Natural killer cell (primary cell): ENCODE measurements at regions not wholly inside any gene's neighbourhood (a gene's known extent, or its start where the extent isn't known, plus 50 kb on each side); places are given as distances from the start of the nearest gene placed in this dataset.
"Not testable (repeated sequence)": the region's sequence is repeated elsewhere in the genome, so short reads cannot be mapped to it uniquely, and the experiment has no call there.

Experiments used
- ATAC-seq, 3 donors: fragments of 150-1000 bp in 2 of 3; fragments of 200-7000 bp in 1 of 3; cut with Tn5 transposase; 1 replicate in 1 of 3; 2 replicates in 2 of 3; pipeline ENCODE4 v1.10.0; 2021; ENCODE audit warnings: mild to moderate bottlenecking in 2 of 3, moderate library complexity in 2 of 3
- DNase-seq, 2 donors: peaks; one replicate each; pipeline versions ENCODE4 v3.0.0 to v3.0.0-alpha.2; 2013 to 2021; ENCODE audit warnings: mixed read lengths in 1 of 2
- H3K27ac ChIP-seq: one replicate; pipeline ENCODE4 v1.5.1; 2013; ENCODE audit warnings: mild to moderate bottlenecking, low read length
- H3K27me3 ChIP-seq: one replicate; pipeline ENCODE4 v1.6.1; 2013; ENCODE audit warnings: low read length; ENCODE audit not compliant: control insufficient read depth, insufficient read depth
- H3K36me3 ChIP-seq: one replicate; pipeline ENCODE4 v1.6.1; 2013; ENCODE audit warnings: low read length; ENCODE audit not compliant: control insufficient read depth, insufficient read depth
- H3K4me1 ChIP-seq: one replicate; pipeline ENCODE4 v1.6.1; 2013; ENCODE audit warnings: low read length; ENCODE audit not compliant: control insufficient read depth, insufficient read depth
- H3K4me3 ChIP-seq: one replicate; pipeline ENCODE4 v1.5.1; 2013; ENCODE audit warnings: low read length
- H3K9me3 ChIP-seq: one replicate; pipeline ENCODE4 v1.6.1; 2013; ENCODE audit warnings: low read length; ENCODE audit not compliant: control insufficient read depth, insufficient read depth
- H3K27ac Mint-ChIP-seq, 2 donors: one replicate each; pipeline ENCODE4 v1.8.0; 2022; ENCODE audit warnings: mild to moderate bottlenecking in 2 of 2, mixed read lengths in 2 of 2, moderate library complexity in 1 of 2
- H3K27me3 Mint-ChIP-seq, 2 donors: one replicate each; pipeline ENCODE4 v1.8.0; 2022; ENCODE audit warnings: low read depth in 2 of 2, mixed read lengths in 2 of 2
- H3K36me3 Mint-ChIP-seq: one replicate; pipeline ENCODE4 v1.8.0; 2022; ENCODE audit warnings: mixed read lengths
- H3K4me1 Mint-ChIP-seq, 2 donors: one replicate each; pipeline ENCODE4 v1.8.0; 2022; ENCODE audit warnings: mixed read lengths in 2 of 2
- H3K4me3 Mint-ChIP-seq: one replicate; pipeline ENCODE4 v1.8.0; 2022; ENCODE audit warnings: mild to moderate bottlenecking, moderate library complexity, mixed read lengths
- H3K9me3 Mint-ChIP-seq, 2 donors: one replicate each; pipeline ENCODE4 v1.8.0; 2022; ENCODE audit warnings: mixed read lengths in 2 of 2
- WGBS: methylation state at CpG from one replicate; pipeline ENCODE4 v1.1.7; 2013; ENCODE audit warnings: missing lambda C conversion rate; ENCODE audit not compliant: insufficient coverage; 5-methylcytosine and 5-hydroxymethylcytosine counted together
- intact Hi-C: fragments of 100-400 bp; cut with micrococcal nuclease; formaldehyde crosslinking; loops from one replicate; pipeline ENCODE4 v1.14.2; 2022
- TF ChIP-seq, protein P1 (sequence below): fragments of 200-600 bp; IDR thresholded peaks from one replicate; pipeline ENCODE4 v1.8.0; 2022; ENCODE audit warnings: antibody characterized with exemption

DNA sequence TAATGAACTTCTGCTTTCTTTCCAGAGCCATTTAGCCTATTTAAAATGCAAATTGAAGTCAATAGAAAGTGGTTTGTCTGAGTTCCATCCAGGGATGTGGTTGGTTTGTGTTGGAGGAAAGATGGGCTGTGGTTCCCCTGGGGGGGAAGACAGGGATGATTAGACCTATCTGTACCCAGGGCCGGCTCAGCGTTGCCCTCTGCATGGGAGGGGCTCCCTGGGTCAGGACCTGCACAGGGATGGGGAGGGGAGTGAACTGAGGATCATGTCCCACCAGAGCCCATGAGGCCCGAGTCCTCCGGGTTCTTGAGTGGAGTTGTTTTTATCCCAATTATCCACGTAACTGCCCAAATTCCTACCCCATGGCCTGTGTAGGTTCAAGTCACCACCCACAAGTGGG, 76.9 kb upstream of the SFSWAP start:
- no peak overlapping the region for H3K27ac Mint-ChIP-seq
- no peak overlapping the region for H3K4me3 Mint-ChIP-seq
- Histone ChIP-seq H3K36me3 (no peaks in the 10 kb centered on the region), H3K27me3 (no peaks in the 10 kb centered on the region), H3K4me1 (peaks cover 16% of the 10 kb centered on the region), H3K9me3 (no peaks in the 10 kb centered on the region), H3K4me3 (no peak overlapping the region), H3K27ac (no peak overlapping the region)
- DNase-seq (no peak), ATAC-seq (no peak)
- H3K9me3 Mint-ChIP-seq, result peaks cover 4 to 7% of the 10 kb centered on the region in 2 donors
- H3K4me1 Mint-ChIP-seq, result peaks cover 31 to 57% of the 10 kb centered on the region in 2 donors
- no peaks in the 10 kb centered on the region for H3K36me3 Mint-ChIP-seq
- intact Hi-C loops, result no loop called here
- WGBS, result 78% methylated on average over 5 of the region's 5 CpGs
- TF ChIP-seq, protein P1, sequence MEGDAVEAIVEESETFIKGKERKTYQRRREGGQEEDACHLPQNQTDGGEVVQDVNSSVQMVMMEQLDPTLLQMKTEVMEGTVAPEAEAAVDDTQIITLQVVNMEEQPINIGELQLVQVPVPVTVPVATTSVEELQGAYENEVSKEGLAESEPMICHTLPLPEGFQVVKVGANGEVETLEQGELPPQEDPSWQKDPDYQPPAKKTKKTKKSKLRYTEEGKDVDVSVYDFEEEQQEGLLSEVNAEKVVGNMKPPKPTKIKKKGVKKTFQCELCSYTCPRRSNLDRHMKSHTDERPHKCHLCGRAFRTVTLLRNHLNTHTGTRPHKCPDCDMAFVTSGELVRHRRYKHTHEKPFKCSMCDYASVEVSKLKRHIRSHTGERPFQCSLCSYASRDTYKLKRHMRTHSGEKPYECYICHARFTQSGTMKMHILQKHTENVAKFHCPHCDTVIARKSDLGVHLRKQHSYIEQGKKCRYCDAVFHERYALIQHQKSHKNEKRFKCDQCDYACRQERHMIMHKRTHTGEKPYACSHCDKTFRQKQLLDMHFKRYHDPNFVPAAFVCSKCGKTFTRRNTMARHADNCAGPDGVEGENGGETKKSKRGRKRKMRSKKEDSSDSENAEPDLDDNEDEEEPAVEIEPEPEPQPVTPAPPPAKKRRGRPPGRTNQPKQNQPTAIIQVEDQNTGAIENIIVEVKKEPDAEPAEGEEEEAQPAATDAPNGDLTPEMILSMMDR, result no peak
- peaks cover 0 to 18% of the 10 kb centered on the region in 2 donors for H3K27me3 Mint-ChIP-seq

DNA sequence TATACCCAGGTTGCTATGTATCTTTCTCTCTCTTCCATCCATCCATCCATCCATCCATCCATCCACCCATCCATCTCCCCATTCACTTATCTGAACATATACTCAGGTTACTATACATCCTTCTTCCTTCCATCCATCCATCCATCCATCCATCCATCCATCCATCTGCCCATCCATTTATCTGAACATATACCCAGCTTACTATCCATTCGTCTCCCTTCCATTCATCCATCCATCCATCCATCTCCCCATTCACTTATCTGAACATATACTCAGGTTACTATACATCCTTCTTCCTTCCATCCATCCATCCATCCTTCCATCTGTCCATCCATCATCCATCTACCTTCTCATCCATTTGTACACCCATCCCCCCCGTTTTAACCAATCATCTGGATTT, 75.9 kb upstream of the SFSWAP start:
- H3K27me3 ChIP-seq, H3K4me3 Mint-ChIP-seq, H3K9me3 ChIP-seq, H3K27ac Mint-ChIP-seq, H3K4me3 ChIP-seq, H3K27ac ChIP-seq, H3K36me3 ChIP-seq, intact Hi-C loops, DNase-seq, H3K36me3 Mint-ChIP-seq, H3K9me3 Mint-ChIP-seq, ATAC-seq: not testable (repeated sequence)
- peaks cover 11% of the 10 kb centered on the region for H3K4me1 ChIP-seq
- 82% methylated on average over 2 of the region's 2 CpGs for WGBS
- Mint-ChIP-seq H3K27me3 (peaks cover 0 to 18% of the 10 kb centered on the region in 2 donors), H3K4me1 (peaks cover 28 to 47% of the 10 kb centered on the region in 2 donors)

DNA sequence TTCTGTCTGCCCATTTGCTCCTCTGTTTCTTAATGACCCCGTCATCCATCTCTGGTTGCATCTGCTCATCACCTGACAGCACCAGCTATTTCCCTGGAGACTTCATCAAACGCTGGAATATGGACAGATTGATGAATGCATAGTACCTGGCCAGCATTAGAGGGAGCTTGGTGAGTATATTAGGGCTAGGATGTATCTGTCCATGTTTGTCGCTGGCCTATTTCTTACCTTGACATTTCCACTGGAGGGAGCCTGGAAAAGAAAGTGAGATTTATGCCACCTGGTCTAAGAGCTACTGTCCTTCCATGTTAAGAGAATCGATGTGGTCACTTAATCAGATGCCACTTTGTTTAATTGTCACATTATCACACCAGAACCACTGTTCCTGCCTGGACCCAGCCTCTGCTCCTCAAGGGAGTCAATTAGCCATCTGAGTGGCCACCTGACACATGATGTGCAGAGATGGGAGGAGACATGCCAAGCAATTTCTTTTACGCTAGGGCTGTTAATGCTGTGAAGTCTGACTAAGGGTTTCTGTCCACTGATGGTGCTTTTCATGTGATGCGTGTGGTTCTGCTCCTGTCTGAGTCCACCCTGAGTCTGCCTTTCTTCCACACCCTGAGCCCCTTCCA, 75.3 kb upstream of the SFSWAP start:
- Histone ChIP-seq H3K9me3 (no peaks in the 10 kb centered on the region), H3K27me3 (no peaks in the 10 kb centered on the region), H3K4me1 (peaks cover 11% of the 10 kb centered on the region), H3K36me3 (no peaks in the 10 kb centered on the region), H3K27ac (no peak overlapping the region), H3K4me3 (no peak overlapping the region)
- Mint-ChIP-seq H3K9me3 (peaks cover 4 to 7% of the 10 kb centered on the region in 2 donors), H3K4me1 (peaks cover 22 to 41% of the 10 kb centered on the region in 2 donors), H3K27me3 (peaks cover 0 to 21% of the 10 kb centered on the region in 2 donors), H3K36me3 (no peaks in the 10 kb centered on the region), H3K4me3 (no peak overlapping the region), H3K27ac (no peak overlapping the region)
- DNase-seq, result no peak
- ATAC-seq, result no peak
- 74% methylated on average over 5 of the region's 6 CpGs for WGBS
- TF ChIP-seq, protein P1, result no peak
- intact Hi-C loops, result no loop called here

DNA sequence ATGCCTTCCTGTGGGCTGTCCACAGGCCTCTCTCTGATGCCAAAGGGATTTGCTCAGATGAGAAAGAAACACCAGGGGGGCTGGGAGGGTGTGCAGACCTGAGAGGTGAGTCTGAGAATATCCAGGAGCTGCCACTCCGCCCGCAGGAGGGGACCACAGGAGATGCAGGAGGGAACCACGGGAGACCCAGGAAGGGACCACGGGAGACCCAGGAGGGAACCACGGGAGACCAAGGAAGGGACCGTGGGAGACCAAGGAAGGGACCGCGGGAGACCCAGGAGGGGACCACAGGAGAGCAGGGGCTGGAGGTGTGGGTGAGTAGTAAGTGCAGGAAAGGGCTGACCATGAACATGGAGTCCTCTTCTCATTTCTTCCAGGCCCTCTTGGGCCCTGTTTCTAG, 74.6 kb upstream of the SFSWAP start:
- Mint-ChIP-seq H3K27me3 (peaks cover 0 to 21% of the 10 kb centered on the region in 2 donors), H3K4me3 (no peak overlapping the region), H3K9me3 (peaks cover 4 to 7% of the 10 kb centered on the region in 2 donors), H3K4me1 (peaks cover 15 to 35% of the 10 kb centered on the region in 2 donors), H3K36me3 (no peaks in the 10 kb centered on the region), H3K27ac (no peak overlapping the region)
- TF ChIP-seq, protein P1, result no peak
- Histone ChIP-seq H3K36me3 (no peaks in the 10 kb centered on the region), H3K9me3 (no peaks in the 10 kb centered on the region), H3K27me3 (no peaks in the 10 kb centered on the region), H3K27ac (no peak overlapping the region), H3K4me3 (no peak overlapping the region), H3K4me1 (peaks cover 7% of the 10 kb centered on the region)
- no peak for ATAC-seq
- WGBS, result 93% methylated on average over 8 of the region's 8 CpGs
- intact Hi-C loops, result no loop called here
- no peak for DNase-seq
